Calu3 (cell line): ENCODE measurements at regions not wholly inside any gene's neighbourhood (a gene's known extent, or its start where the extent isn't known, plus 50 kb on each side); places are given as distances from the start of the nearest gene placed in this dataset.

Experiments used
- BruUV-seq: library from RNA; stranded (reverse); fragments of 400-500 nt; replicated peaks from 2 replicates; lab custom pipeline; 2021; lab: Mats Ljungman, UMichigan
- CTCF ChIA-PET: fragments of 300-600 bp; sonication (Branson Sonifier 250); formaldehyde crosslinking; loops from one replicate; lab custom pipeline; 2022; ENCODE audit warnings: antibody characterized with exemption; lab: Charles Lee
- DNase-seq: peaks from one replicate; pipeline ENCODE4 v3.0.0; 2022
- H3K27ac Mint-ChIP-seq: one replicate; pipeline ENCODE4 v1.8.0; 2022; ENCODE audit warnings: mixed read lengths; ENCODE audit not compliant: unreplicated experiment
- H3K27me3 Mint-ChIP-seq: one replicate; pipeline ENCODE4 v1.8.0; 2022; ENCODE audit warnings: mixed read lengths; ENCODE audit not compliant: unreplicated experiment
- H3K36me3 Mint-ChIP-seq: one replicate; pipeline ENCODE4 v1.8.0; 2022; ENCODE audit warnings: mild to moderate bottlenecking, moderate library complexity, mixed read lengths; ENCODE audit not compliant: insufficient read depth, unreplicated experiment
- H3K4me1 Mint-ChIP-seq: one replicate; pipeline ENCODE4 v1.8.0; 2022; ENCODE audit warnings: mild to moderate bottlenecking, low read depth, mixed read lengths; ENCODE audit not compliant: unreplicated experiment
- H3K4me3 Mint-ChIP-seq: one replicate; pipeline ENCODE4 v1.8.0; 2022; ENCODE audit warnings: mild to moderate bottlenecking, low read depth, moderate library complexity, mixed read lengths; ENCODE audit not compliant: unreplicated experiment
- H3K9me3 Mint-ChIP-seq: one replicate; pipeline ENCODE4 v1.8.0; 2022; ENCODE audit warnings: low read depth, mixed read lengths; ENCODE audit not compliant: unreplicated experiment
- intact Hi-C: fragments of 100-400 bp; cut with micrococcal nuclease; formaldehyde crosslinking; loops from one replicate; pipeline ENCODE4 v1.10.0; 2022; ENCODE audit not compliant: unreplicated experiment
- TF ChIP-seq, protein P1 (sequence below): fragments of 200-600 bp; IDR thresholded peaks from one replicate; pipeline ENCODE4 v1.8.0; 2022; ENCODE audit warnings: antibody characterized with exemption; ENCODE audit not compliant: unreplicated experiment

- no peak for DNase-seq
- peaks cover 14% of the 10 kb centered on the region for H3K27me3 Mint-ChIP-seq
Observed at GRCh38 chr15:77550301-77551251, 82.1 kb downstream of the LINGO1 start.

GRCh38 chr15:77549576-77550288 lies 83.0 kb downstream of the LINGO1 start:
- Mint-ChIP-seq H3K27ac (no peak overlapping the region), H3K27me3 (peaks cover 13% of the 10 kb centered on the region), H3K9me3 (no peaks in the 10 kb centered on the region), H3K4me1 (peaks cover 20% of the 10 kb centered on the region), H3K4me3 (no peak overlapping the region), H3K36me3 (no peaks in the 10 kb centered on the region)
- DNase-seq = no peak
- intact Hi-C loops = no loop called here
- TF ChIP-seq, protein P1, sequence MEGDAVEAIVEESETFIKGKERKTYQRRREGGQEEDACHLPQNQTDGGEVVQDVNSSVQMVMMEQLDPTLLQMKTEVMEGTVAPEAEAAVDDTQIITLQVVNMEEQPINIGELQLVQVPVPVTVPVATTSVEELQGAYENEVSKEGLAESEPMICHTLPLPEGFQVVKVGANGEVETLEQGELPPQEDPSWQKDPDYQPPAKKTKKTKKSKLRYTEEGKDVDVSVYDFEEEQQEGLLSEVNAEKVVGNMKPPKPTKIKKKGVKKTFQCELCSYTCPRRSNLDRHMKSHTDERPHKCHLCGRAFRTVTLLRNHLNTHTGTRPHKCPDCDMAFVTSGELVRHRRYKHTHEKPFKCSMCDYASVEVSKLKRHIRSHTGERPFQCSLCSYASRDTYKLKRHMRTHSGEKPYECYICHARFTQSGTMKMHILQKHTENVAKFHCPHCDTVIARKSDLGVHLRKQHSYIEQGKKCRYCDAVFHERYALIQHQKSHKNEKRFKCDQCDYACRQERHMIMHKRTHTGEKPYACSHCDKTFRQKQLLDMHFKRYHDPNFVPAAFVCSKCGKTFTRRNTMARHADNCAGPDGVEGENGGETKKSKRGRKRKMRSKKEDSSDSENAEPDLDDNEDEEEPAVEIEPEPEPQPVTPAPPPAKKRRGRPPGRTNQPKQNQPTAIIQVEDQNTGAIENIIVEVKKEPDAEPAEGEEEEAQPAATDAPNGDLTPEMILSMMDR = no peak
- CTCF ChIA-PET = no interaction called here
- no TSS peak for BruUV-seq

More at GRCh38 chr15:77550301-77551251, 82.1 kb downstream of the LINGO1 start:
- no TSS peak for BruUV-seq
- no peaks in the 10 kb centered on the region for H3K9me3 Mint-ChIP-seq
- TF ChIP-seq, protein P1 = no peak
- no peaks in the 10 kb centered on the region for H3K36me3 Mint-ChIP-seq
- CTCF ChIA-PET = no interaction called here
- no peak overlapping the region for H3K4me3 Mint-ChIP-seq
- intact Hi-C loops = no loop called here
- peaks cover 12% of the 10 kb centered on the region for H3K4me1 Mint-ChIP-seq
- H3K27ac Mint-ChIP-seq = no peak overlapping the region

GRCh38 chr15:77548589-77549557 lies 83.8 kb downstream of the LINGO1 start:
- Mint-ChIP-seq H3K27ac (no peak overlapping the region), H3K27me3 (peaks cover 5% of the 10 kb centered on the region), H3K4me1 (peaks cover 22% of the 10 kb centered on the region), H3K9me3 (no peaks in the 10 kb centered on the region), H3K36me3 (no peaks in the 10 kb centered on the region), H3K4me3 (no peak overlapping the region)
- intact Hi-C loops = no loop called here
- TF ChIP-seq, protein P1 = no peak
- no TSS peak for BruUV-seq
- DNase-seq = no peak
- CTCF ChIA-PET = no interaction called here
